ENCODE measurements at regions not wholly inside any gene's neighbourhood (a gene's known extent, or its start where the extent isn't known, plus 50 kb on each side); places are given as distances from the start of the nearest gene placed in this dataset.

DNA sequence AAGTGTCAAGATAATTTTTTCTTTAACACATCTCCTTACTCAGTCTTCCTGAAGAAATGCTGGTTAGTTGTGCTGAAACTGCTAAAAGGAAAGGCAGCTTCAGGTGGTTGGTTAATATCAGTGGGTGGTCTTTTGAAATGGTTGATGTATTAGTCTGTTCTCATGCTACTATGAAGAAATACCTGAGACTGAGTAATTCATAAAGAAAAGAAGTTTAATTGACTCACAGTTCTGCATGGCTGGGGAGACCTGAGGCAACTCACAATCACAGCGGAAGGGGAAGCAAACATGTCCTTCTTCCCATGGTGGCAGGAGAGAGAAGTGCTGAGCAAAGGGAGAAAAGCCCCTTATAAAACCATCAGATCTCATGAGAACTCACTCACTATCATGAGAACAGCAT is 125.9 kb upstream of the CYRIA start:
- no peak overlapping the region for H3K4me3 ChIP-seq (ENCODE audit: control insufficient read depth, low read depth, low read length)
- no peak for DNase-seq (ENCODE audit: low read depth)
- TF ChIP-seq, protein P1, sequence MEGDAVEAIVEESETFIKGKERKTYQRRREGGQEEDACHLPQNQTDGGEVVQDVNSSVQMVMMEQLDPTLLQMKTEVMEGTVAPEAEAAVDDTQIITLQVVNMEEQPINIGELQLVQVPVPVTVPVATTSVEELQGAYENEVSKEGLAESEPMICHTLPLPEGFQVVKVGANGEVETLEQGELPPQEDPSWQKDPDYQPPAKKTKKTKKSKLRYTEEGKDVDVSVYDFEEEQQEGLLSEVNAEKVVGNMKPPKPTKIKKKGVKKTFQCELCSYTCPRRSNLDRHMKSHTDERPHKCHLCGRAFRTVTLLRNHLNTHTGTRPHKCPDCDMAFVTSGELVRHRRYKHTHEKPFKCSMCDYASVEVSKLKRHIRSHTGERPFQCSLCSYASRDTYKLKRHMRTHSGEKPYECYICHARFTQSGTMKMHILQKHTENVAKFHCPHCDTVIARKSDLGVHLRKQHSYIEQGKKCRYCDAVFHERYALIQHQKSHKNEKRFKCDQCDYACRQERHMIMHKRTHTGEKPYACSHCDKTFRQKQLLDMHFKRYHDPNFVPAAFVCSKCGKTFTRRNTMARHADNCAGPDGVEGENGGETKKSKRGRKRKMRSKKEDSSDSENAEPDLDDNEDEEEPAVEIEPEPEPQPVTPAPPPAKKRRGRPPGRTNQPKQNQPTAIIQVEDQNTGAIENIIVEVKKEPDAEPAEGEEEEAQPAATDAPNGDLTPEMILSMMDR (conservative IDR thresholded peaks at IDR 0.05; ENCODE audit: control insufficient read depth, insufficient read depth, low read depth, low read length) = no peak

DNA sequence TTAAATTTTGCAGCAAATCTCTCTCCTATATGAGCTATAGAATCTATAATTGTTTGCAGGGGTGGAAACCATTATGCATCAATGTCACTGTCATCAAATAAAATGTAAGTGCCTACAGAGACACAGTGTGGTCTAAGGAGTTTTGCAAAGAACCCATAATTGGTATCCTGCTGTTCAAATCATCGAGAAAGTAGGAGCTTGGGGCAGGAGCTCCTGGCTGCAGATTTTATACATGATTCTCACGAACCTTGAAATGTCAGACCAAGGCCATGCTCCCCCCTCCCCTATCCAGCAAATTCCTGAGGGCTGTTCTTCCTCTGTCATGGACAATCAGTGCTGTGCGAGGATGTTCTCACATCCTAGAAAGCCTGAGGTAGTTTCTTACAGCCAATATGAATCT is 119.5 kb upstream of the CYRIA start:
- no peak overlapping the region for H3K4me3 ChIP-seq (ENCODE audit: control insufficient read depth, low read depth, low read length)
- TF ChIP-seq, protein P1 (conservative IDR thresholded peaks at IDR 0.05; ENCODE audit: control insufficient read depth, insufficient read depth, low read depth, low read length) = no peak
- no peak for DNase-seq (ENCODE audit: low read depth)

DNA sequence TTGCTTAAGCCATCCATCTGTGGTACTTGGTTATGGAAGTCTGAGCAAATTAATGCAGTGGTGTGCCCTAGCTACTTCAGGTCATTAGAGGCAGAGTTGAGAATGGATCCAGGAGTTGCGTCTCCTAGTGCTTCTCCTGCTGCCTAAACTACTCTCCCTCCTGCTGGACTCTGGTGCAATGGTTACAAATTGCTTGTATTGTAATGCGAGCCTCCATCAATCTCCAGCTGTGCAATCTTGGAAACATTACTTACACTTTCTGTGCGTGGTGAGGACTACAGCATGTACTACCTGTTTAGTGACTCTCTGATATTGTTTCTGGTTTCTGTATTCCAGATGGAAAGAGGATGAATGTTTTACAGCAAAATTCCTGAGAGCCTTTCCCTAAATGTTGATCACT is 119.0 kb upstream of the CYRIA start:
- no peak for DNase-seq (ENCODE audit: low read depth)
- no peak overlapping the region for H3K4me3 ChIP-seq (ENCODE audit: control insufficient read depth, low read depth, low read length)
- TF ChIP-seq, protein P1 (conservative IDR thresholded peaks at IDR 0.05; ENCODE audit: control insufficient read depth, insufficient read depth, low read depth, low read length) = no peak

DNA sequence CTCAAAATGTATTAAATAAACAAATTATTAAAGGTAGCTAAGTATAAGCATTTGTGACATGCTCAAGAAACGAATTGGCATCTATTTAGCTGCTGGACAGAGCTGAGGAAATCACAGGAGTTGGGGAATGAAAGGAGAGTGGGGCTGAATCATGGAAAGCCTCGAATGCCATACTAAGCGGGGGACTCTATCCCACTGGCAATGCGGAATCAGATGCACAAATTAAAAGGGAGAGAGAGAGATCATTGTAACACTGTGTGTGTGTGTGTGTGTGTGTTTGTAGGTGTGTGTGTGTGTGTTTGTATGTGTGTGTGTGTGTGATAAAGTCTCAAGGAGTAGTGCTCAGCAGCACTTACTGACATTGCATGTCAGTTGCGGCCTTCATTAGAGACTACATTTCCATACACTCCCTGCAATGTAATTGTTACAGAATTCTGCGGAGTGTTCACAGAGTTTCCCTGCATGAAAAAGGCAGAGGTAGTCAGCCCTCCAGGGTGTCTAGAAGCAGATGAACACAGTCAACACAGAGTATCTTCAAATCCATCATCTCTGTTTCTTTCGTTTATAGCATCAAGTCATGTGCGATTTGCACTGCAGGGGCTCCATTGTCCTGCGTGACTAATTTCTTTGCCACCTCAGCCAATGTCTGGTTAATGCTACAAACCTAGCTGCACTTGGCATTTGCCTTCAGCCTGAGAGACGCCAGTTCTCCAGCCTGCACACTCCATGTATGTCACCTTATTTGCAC is 111.7 kb upstream of the CYRIA start:
- TF ChIP-seq, protein P1 (conservative IDR thresholded peaks at IDR 0.05; ENCODE audit: control insufficient read depth, insufficient read depth, low read depth, low read length) = no peak
- H3K4me3 ChIP-seq (ENCODE audit: control insufficient read depth, low read depth, low read length) = no peak overlapping the region
- DNase-seq (ENCODE audit: low read depth) = no peak

DNA sequence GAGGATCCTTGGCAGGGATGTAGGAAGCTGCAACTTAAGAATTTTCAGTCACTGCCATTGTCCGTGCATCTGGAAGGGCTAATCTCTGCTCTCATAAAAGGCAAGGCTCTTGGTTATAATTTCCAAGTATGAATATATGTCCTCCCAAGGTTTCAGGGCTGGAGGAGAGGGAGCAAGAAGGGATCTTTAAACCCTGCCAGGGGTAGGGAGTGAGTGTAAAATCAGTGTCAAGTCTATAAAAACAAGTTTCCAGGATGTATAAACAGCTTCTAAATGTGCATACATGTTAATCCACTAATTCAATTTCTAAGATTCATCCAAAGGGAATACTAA is 110.2 kb upstream of the CYRIA start:
- TF ChIP-seq, protein P1 (conservative IDR thresholded peaks at IDR 0.05; ENCODE audit: control insufficient read depth, insufficient read depth, low read depth, low read length) = no peak
- no peak overlapping the region for H3K4me3 ChIP-seq (ENCODE audit: control insufficient read depth, low read depth, low read length)
- DNase-seq (ENCODE audit: low read depth) = no peak

DNA sequence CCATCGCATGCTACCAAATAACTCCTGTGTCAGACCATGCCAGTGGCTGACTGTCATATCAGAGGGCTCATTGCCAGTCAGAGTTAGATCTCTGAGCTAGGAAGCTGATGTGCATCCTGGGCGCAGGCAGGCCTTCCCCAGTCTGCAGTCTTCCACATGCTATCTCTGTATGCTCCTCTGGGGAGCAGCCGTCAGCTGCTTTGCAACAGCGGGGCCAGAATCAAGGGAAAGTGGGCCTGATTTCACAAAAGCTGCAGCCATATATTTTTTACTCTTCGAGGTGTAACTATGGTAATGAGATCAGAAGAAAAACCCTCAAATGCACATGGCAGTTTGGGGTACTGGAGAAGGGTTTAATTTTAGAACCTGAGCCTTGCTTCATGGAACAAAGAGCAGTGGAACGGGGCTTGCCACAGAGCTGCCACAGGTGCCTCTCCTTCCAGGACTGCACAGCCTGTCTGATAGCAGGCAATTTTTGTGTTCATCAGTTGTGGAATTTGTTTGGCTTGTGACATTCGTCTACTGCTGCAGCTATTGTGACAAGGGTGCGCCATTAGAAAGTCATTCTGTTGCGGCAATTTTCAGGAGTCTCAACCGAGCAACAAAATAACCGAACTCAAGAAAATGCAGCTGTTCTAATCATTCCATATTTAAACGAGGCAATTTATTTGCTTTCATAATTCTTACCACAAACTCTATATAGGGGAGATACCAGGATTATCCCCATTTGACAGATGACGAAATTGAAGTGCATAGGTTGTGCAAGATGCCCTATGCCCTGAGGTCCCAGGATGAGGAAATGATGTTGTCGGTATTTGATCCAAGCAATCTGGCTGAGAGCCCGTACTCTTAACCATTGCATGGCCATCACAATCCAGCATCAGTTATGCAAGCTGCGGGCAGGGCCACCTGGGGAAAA is 109.6 kb upstream of the CYRIA start:
- TF ChIP-seq, protein P1 (conservative IDR thresholded peaks at IDR 0.05; ENCODE audit: control insufficient read depth, insufficient read depth, low read depth, low read length) = no peak
- peak; percentile 17 for DNase-seq (ENCODE audit: low read depth)
- H3K4me3 ChIP-seq (ENCODE audit: control insufficient read depth, low read depth, low read length) = no peak overlapping the region
